GM23338 (cell line): ENCODE measurements at regions not wholly inside any gene's neighbourhood (a gene's known extent, or its start where the extent isn't known, plus 50 kb on each side); places are given as distances from the start of the nearest gene placed in this dataset.

Source experiments
- ATAC-seq: fragments of 200-7000 bp; cut with Tn5 transposase; 3 replicates; pipeline ENCODE4 v1.9.1; 2020
- DNase-seq: peaks from one replicate; pipeline ENCODE4 v3.0.0-alpha.2; 2015; ENCODE audit warnings: low spot score
- H2AFZ ChIP-seq: fragments of 200-600 bp; sonication (generic); 2 replicates; pipeline ENCODE4 v1.8.0; 2016; ENCODE audit warnings: antibody characterized with exemption, mild to moderate bottlenecking, moderate library complexity
- H3F3A ChIP-seq: fragments of 200-600 bp; sonication (generic); replicated peaks from 2 replicates; pipeline ENCODE4 v1.8.0; 2017; ENCODE audit warnings: antibody characterized with exemption, mixed run types, low read depth
- H3K27ac ChIP-seq: fragments of 200-600 bp; sonication (generic); 2 replicates; pipeline ENCODE4 v1.6.1; 2016; ENCODE audit warnings: low read depth
- H3K27me3 ChIP-seq: fragments of 200-600 bp; sonication (generic); 2 replicates; pipeline ENCODE4 v1.8.0; 2016; ENCODE audit warnings: mild to moderate bottlenecking, mixed run types, moderate library complexity; ENCODE audit not compliant: insufficient read depth
- H3K36me3 ChIP-seq: fragments of 200-600 bp; sonication (generic); 2 replicates; pipeline ENCODE4 v1.8.0; 2016; ENCODE audit warnings: mild to moderate bottlenecking; ENCODE audit not compliant: insufficient read depth
- H3K4me1 ChIP-seq: fragments of 200-600 bp; sonication (generic); 2 replicates; pipeline ENCODE4 v1.8.0; 2016; ENCODE audit warnings: mild to moderate bottlenecking, moderate library complexity; ENCODE audit not compliant: insufficient read depth
- H3K4me2 ChIP-seq: fragments of 200-600 bp; sonication (generic); 2 replicates; pipeline ENCODE4 v1.7.1; 2017; ENCODE audit warnings: mixed run types
- H3K4me3 ChIP-seq: fragments of 200-600 bp; sonication (generic); 2 replicates; pipeline ENCODE4 v1.6.1; 2016; ENCODE audit warnings: mixed run types
- H3K79me2 ChIP-seq: fragments of 200-600 bp; sonication (generic); replicated peaks from 2 replicates; pipeline ENCODE4 v1.8.0; 2017; ENCODE audit warnings: mild to moderate bottlenecking; ENCODE audit not compliant: insufficient read depth
- H3K9me2 ChIP-seq: fragments of 200-600 bp; sonication (generic); 2 replicates; pipeline ENCODE4 v1.8.0; 2017; ENCODE audit not compliant: insufficient read depth
- H4K20me1 ChIP-seq: fragments of 200-600 bp; sonication (generic); replicated peaks from 2 replicates; pipeline ENCODE4 v1.8.0; 2017; ENCODE audit warnings: mild to moderate bottlenecking; ENCODE audit not compliant: insufficient read depth
- H3K27ac Mint-ChIP-seq: 2 replicates; pipeline ENCODE4 v1.8.0; 2020; ENCODE audit warnings: inconsistent platforms, mild to moderate bottlenecking, moderate library complexity, mixed read lengths
- H3K27me3 Mint-ChIP-seq: 3 replicates; pipeline ENCODE4 v1.8.0; 2022; ENCODE audit warnings: low read depth, mild to moderate bottlenecking, moderate library complexity, mixed read lengths, inconsistent platforms; ENCODE audit not compliant: insufficient read depth, poor library complexity
- H3K36me3 Mint-ChIP-seq: 3 replicates; pipeline ENCODE4 v1.8.0; 2021; ENCODE audit warnings: low read depth, mild to moderate bottlenecking, inconsistent platforms, moderate library complexity, mixed read lengths
- H3K4me1 Mint-ChIP-seq: 3 replicates; pipeline ENCODE4 v1.8.0; 2020; ENCODE audit warnings: mild to moderate bottlenecking, inconsistent platforms, mixed read lengths
- H3K4me3 Mint-ChIP-seq: 3 replicates; pipeline ENCODE4 v1.8.0; 2021; ENCODE audit warnings: moderate library complexity, mild to moderate bottlenecking, inconsistent platforms, mixed read lengths
- H3K9me3 Mint-ChIP-seq: 3 replicates; pipeline ENCODE4 v1.8.0; 2020; ENCODE audit warnings: moderate library complexity, mild to moderate bottlenecking, inconsistent platforms, mixed read lengths
- CREB1 ChIP-seq: fragments of 250-450 bp; sonication (Bioruptor Pico); IDR thresholded peaks from 2 replicates; pipeline ENCODE4 v1.5.0; 2020; ENCODE audit warnings: low read depth, mild to moderate bottlenecking, moderate library complexity
- EZH2 ChIP-seq: fragments of 200-600 bp; sonication (generic); IDR thresholded peaks from one replicate; pipeline ENCODE4 v1.8.0; 2017; ENCODE audit warnings: antibody characterized with exemption, mild to moderate bottlenecking, low read depth; ENCODE audit not compliant: unreplicated experiment
- EZH2phosphoT487 ChIP-seq: fragments of 200-600 bp; sonication (generic); IDR thresholded peaks from one replicate; pipeline ENCODE4 v1.8.1; 2018; ENCODE audit warnings: antibody characterized with exemption; ENCODE audit not compliant: unreplicated experiment
- JUNB ChIP-seq: IDR thresholded peaks from one replicate; pipeline ENCODE4 v1.6.1; 2016; ENCODE audit warnings: antibody characterized with exemption; ENCODE audit not compliant: unreplicated experiment
- NANOG ChIP-seq: IDR thresholded peaks from 2 replicates; pipeline ENCODE4 v1.6.1; 2016; ENCODE audit warnings: antibody characterized with exemption, borderline replicate concordance
- STAT1 ChIP-seq: IDR thresholded peaks from one replicate; pipeline ENCODE4 v1.6.1; 2016; ENCODE audit warnings: antibody characterized with exemption; ENCODE audit not compliant: unreplicated experiment
- ZNF114 ChIP-seq: fragments of 250-450 bp; sonication (Bioruptor Pico); IDR thresholded peaks from 2 replicates; pipeline ENCODE4 v1.5.0; 2020; ENCODE audit warnings: mild to moderate bottlenecking, moderate library complexity
- ZNF331 ChIP-seq: fragments of 250-450 bp; sonication (Bioruptor Pico); IDR thresholded peaks from 2 replicates; pipeline ENCODE4 v1.5.0; 2020; ENCODE audit warnings: low read depth, mild to moderate bottlenecking, moderate library complexity
- ZNF462 ChIP-seq: fragments of 250-450 bp; sonication (Bioruptor Pico); IDR thresholded peaks from 2 replicates; pipeline ENCODE4 v1.5.0; 2020; ENCODE audit warnings: mild to moderate bottlenecking, moderate library complexity
- TF ChIP-seq, protein P1 (sequence below), 2 experiments: fragments of 200-600 bp in 1 of 2; sonication (generic) in 1 of 2; conservative IDR thresholded peaks; 2 replicates each; pipeline versions ENCODE4 v1.5.1 to v1.6.1; 2016 to 2017; ENCODE audit warnings: antibody characterized with exemption in 2 of 2, low read depth in 2 of 2, mild to moderate bottlenecking in 2 of 2, moderate library complexity in 1 of 2
- TF ChIP-seq, protein P2 (sequence below): IDR thresholded peaks from one replicate; pipeline ENCODE4 v1.6.1; 2018; ENCODE audit warnings: antibody characterized with exemption; ENCODE audit not compliant: unreplicated experiment

DNA sequence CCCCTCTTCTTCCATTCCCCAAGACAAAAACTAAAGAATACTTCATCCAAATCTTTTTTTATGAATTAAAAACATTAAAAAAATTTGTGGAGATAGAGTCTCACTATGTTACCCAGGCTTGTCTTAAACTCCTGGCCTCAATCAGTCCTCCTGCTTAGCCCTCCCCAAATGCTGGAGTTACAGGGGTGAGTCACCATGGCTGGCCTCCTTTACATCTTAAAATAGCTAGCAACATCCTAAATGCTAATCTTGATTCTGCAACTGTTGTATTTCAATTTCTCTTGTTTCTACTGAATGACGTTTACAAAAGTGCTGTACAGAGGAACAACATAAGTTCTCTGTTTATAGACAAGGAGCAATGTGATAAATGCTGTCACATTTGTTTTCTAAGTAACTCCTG, 483.5 kb downstream of the ADGRL2 start (continued):
- TF ChIP-seq, protein P1, sequence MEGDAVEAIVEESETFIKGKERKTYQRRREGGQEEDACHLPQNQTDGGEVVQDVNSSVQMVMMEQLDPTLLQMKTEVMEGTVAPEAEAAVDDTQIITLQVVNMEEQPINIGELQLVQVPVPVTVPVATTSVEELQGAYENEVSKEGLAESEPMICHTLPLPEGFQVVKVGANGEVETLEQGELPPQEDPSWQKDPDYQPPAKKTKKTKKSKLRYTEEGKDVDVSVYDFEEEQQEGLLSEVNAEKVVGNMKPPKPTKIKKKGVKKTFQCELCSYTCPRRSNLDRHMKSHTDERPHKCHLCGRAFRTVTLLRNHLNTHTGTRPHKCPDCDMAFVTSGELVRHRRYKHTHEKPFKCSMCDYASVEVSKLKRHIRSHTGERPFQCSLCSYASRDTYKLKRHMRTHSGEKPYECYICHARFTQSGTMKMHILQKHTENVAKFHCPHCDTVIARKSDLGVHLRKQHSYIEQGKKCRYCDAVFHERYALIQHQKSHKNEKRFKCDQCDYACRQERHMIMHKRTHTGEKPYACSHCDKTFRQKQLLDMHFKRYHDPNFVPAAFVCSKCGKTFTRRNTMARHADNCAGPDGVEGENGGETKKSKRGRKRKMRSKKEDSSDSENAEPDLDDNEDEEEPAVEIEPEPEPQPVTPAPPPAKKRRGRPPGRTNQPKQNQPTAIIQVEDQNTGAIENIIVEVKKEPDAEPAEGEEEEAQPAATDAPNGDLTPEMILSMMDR (conservative IDR thresholded peaks at IDR 0.05; ENCODE audit: low read depth in 2 of 2), result no peak
- TF ChIP-seq STAT1, result no peak
- TF ChIP-seq ZNF331 (CRISPR knock-in tag), result no peak
- no peak for TF ChIP-seq CREB1 (CRISPR knock-in tag)

DNA sequence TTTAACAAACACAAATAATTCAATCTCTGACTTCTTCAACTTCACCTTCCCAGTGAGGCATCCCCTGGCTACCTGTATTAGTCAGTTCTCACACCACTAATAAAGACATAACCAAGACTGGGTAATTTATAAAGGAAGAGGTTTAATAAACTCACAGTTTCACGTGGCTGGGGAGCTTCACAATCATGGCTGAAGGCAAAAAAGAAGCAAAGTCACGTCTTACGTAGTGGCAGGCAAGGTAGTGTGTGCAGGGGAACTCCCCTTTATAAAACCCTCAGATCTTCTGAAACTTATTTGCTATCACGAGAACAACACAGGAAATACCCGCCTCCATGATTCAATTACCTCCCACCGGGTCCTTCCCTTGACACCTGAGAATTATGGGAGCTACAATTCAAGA, 478.5 kb downstream of the ADGRL2 start:
- no peak overlapping the region for H3K4me3 ChIP-seq
- Mint-ChIP-seq H3K4me1 (no peaks in the 10 kb centered on the region), H3K27me3 (peaks cover 2% of the 10 kb centered on the region), H3K27ac (no peak overlapping the region), H3K9me3 (no peaks in the 10 kb centered on the region), H3K36me3 (no peaks in the 10 kb centered on the region), H3K4me3 (no peak overlapping the region)
- no peaks in the 10 kb centered on the region for H3K79me2 ChIP-seq
- DNase-seq (no peak), ATAC-seq (no peak)
- no peaks in the 10 kb centered on the region for H3K4me1 ChIP-seq
- H3K27ac ChIP-seq, result no peak overlapping the region
- H3K36me3 ChIP-seq, result no peaks in the 10 kb centered on the region
- peaks cover 6% of the 10 kb centered on the region; the same call in 1 of the 2 replicates for H3K9me2 ChIP-seq
- H2AFZ ChIP-seq, result no peak overlapping the region
- no peaks in the 10 kb centered on the region for H3F3A ChIP-seq
- H3K4me2 ChIP-seq, result no peak overlapping the region
- H4K20me1 ChIP-seq, result no peaks in the 10 kb centered on the region
- no peak for TF ChIP-seq JUNB
- TF ChIP-seq ZNF462, result no peak
- TF ChIP-seq, protein P2, sequence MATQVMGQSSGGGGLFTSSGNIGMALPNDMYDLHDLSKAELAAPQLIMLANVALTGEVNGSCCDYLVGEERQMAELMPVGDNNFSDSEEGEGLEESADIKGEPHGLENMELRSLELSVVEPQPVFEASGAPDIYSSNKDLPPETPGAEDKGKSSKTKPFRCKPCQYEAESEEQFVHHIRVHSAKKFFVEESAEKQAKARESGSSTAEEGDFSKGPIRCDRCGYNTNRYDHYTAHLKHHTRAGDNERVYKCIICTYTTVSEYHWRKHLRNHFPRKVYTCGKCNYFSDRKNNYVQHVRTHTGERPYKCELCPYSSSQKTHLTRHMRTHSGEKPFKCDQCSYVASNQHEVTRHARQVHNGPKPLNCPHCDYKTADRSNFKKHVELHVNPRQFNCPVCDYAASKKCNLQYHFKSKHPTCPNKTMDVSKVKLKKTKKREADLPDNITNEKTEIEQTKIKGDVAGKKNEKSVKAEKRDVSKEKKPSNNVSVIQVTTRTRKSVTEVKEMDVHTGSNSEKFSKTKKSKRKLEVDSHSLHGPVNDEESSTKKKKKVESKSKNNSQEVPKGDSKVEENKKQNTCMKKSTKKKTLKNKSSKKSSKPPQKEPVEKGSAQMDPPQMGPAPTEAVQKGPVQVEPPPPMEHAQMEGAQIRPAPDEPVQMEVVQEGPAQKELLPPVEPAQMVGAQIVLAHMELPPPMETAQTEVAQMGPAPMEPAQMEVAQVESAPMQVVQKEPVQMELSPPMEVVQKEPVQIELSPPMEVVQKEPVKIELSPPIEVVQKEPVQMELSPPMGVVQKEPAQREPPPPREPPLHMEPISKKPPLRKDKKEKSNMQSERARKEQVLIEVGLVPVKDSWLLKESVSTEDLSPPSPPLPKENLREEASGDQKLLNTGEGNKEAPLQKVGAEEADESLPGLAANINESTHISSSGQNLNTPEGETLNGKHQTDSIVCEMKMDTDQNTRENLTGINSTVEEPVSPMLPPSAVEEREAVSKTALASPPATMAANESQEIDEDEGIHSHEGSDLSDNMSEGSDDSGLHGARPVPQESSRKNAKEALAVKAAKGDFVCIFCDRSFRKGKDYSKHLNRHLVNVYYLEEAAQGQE, result no peak
- TF ChIP-seq, protein P1 (conservative IDR thresholded peaks at IDR 0.05; ENCODE audit: low read depth in 2 of 2), result no peak
- no peak for TF ChIP-seq NANOG
- no peak for TF ChIP-seq EZH2
- TF ChIP-seq STAT1, result no peak
- TF ChIP-seq ZNF114 (CRISPR knock-in tag), result no peak
- no peak for TF ChIP-seq EZH2phosphoT487
- H3K27me3 ChIP-seq, result no peaks in the 10 kb centered on the region
